Testis (tissue), 2 donors: ENCODE measurements at regions not wholly inside any gene's neighbourhood (a gene's known extent, or its start where the extent isn't known, plus 50 kb on each side); places are given as distances from the start of the nearest gene placed in this dataset.

Source experiments
- DNase-seq: peaks from one replicate; pipeline ENCODE4 v3.0.0-alpha.2; 2019
- H3K27ac ChIP-seq, 2 donors: fragments of 200-600 bp; sonication (generic); one replicate each; pipeline ENCODE4 v1.5.1; 2019
- H3K27me3 ChIP-seq: fragments of 200-600 bp; sonication (generic); one replicate; pipeline ENCODE4 v1.5.1; 2019
- H3K36me3 ChIP-seq: fragments of 200-600 bp; sonication (generic); one replicate; pipeline ENCODE4 v1.5.1; 2017; ENCODE audit warnings: low read depth; ENCODE audit errors: missing control alignments
- H3K4me1 ChIP-seq: fragments of 200-600 bp; sonication (generic); one replicate; pipeline ENCODE4 v1.5.1; 2019
- H3K4me3 ChIP-seq, 2 donors: fragments of 200-600 bp; sonication (generic); one replicate each; pipeline ENCODE4 v1.5.1; 2017 to 2019
- H3K9me3 ChIP-seq: fragments of 200-600 bp; sonication (generic); one replicate; pipeline ENCODE4 v1.5.1; 2017
- CTCF ChIP-seq, 3 experiments: fragments of 450-650 bp in 2 of 3; fragments of 200-600 bp in 1 of 3; sonication (generic) in 1 of 3; IDR thresholded peaks; one replicate each; pipeline ENCODE4 v1.5.1; 2016 to 2019; ENCODE audit warnings: antibody characterized with exemption in 3 of 3, mild to moderate bottlenecking in 2 of 3, moderate library complexity in 1 of 3
- POLR2A ChIP-seq: fragments of 450-650 bp; IDR thresholded peaks from one replicate; pipeline ENCODE4 v1.6.1; 2017; ENCODE audit warnings: antibody characterized with exemption, mild to moderate bottlenecking, moderate library complexity
- WGBS, 2 donors: methylation state at CpG; one replicate each; pipeline ENCODE4 v1.1.5; 2018; 5-methylcytosine and 5-hydroxymethylcytosine counted together
- intact Hi-C: fragments of 100-400 bp; cut with DNase I; formaldehyde crosslinking; loops from one replicate; pipeline ENCODE4 v1.15.1; 2023; ENCODE audit warnings: low total_unique reads

GRCh38 chr2:15727396-15728244 lies 136.0 kb downstream of the DDX1 start:
- intact Hi-C loops: no loop called here
- Histone ChIP-seq H3K4me1 (peaks cover 13% of the 10 kb centered on the region), H3K9me3 (no peaks in the 10 kb centered on the region), H3K27me3 (no peaks in the 10 kb centered on the region), H3K27ac (no peak overlapping the region), H3K4me3 (no peak overlapping the region), H3K36me3 (no peaks in the 10 kb centered on the region)
- no peak for DNase-seq
- WGBS, 2 donors: 74 to 90% methylated on average over 9 of the region's 9 CpGs
- TF ChIP-seq POLR2A (no peak), CTCF (IDR thresholded peaks at IDR 0.05) (no peak)

GRCh38 chr2:15728245-15728938 lies 136.7 kb downstream of the DDX1 start:
- no peak for DNase-seq
- TF ChIP-seq CTCF (IDR thresholded peaks at IDR 0.05) (no peak), POLR2A (no peak)
- intact Hi-C loops: no loop called here
- WGBS, 2 donors: 86 to 91% methylated on average over 9 of the region's 9 CpGs
- H3K4me1 ChIP-seq: peaks cover 16% of the 10 kb centered on the region
- H3K27me3 ChIP-seq: no peaks in the 10 kb centered on the region
- no peak overlapping the region for H3K27ac ChIP-seq
- H3K9me3 ChIP-seq: no peaks in the 10 kb centered on the region
- H3K36me3 ChIP-seq: no peaks in the 10 kb centered on the region
- H3K4me3 ChIP-seq: no peak overlapping the region

GRCh38 chr2:15729001-15729400 lies 137.3 kb downstream of the DDX1 start:
- Histone ChIP-seq H3K9me3 (no peaks in the 10 kb centered on the region), H3K27me3 (no peaks in the 10 kb centered on the region), H3K27ac (no peak overlapping the region), H3K36me3 (no peaks in the 10 kb centered on the region), H3K4me3 (no peak overlapping the region), H3K4me1 (peaks cover 16% of the 10 kb centered on the region)
- intact Hi-C loops: no loop called here
- DNase-seq: no peak
- WGBS, 2 donors: 75 to 85% methylated on average over 7 of the region's 7 CpGs
- TF ChIP-seq CTCF (IDR thresholded peaks at IDR 0.05) (no peak), POLR2A (no peak)

- intact Hi-C loops: no loop called here
- H3K27me3 ChIP-seq: no peaks in the 10 kb centered on the region
- TF ChIP-seq CTCF (IDR thresholded peaks at IDR 0.05): no peak
- no peak for TF ChIP-seq POLR2A
- no peaks in the 10 kb centered on the region for H3K36me3 ChIP-seq
- H3K4me3 ChIP-seq: no peak overlapping the region
- 60 to 64% methylated on average over 10 of the region's 10 CpGs for WGBS, 2 donors
- peaks cover 24% of the 10 kb centered on the region for H3K4me1 ChIP-seq
- H3K9me3 ChIP-seq: no peaks in the 10 kb centered on the region
- no peak for DNase-seq
- peak overlapping the region in 1 of 2 donors; percentile 25 for H3K27ac ChIP-seq
These were observed 138.3 kb downstream of the DDX1 start for GRCh38 chr2:15729709-15730544.
